H9 (cell line): ENCODE measurements at regions not wholly inside any gene's neighbourhood (a gene's known extent, or its start where the extent isn't known, plus 50 kb on each side); places are given as distances from the start of the nearest gene placed in this dataset.

Experiments
- DNase-seq: peaks from one replicate; pipeline ENCODE4 v3.0.0-alpha.2; 2017
- H2AFZ ChIP-seq: one replicate; pipeline ENCODE4 v1.6.1; 2013; ENCODE audit warnings: mild to moderate bottlenecking, low read length, control low read depth, moderate library complexity
- H2AK5ac ChIP-seq: 2 replicates; pipeline ENCODE4 v1.6.1; 2013; ENCODE audit warnings: low read length, control low read depth, mixed read lengths; ENCODE audit not compliant: insufficient read length
- H2BK120ac ChIP-seq: one replicate; pipeline ENCODE4 v1.6.1; 2013; ENCODE audit warnings: low read depth, mild to moderate bottlenecking, low read length, control low read depth, inconsistent platforms; ENCODE audit not compliant: poor library complexity, severe bottlenecking
- H2BK12ac ChIP-seq: 2 replicates; pipeline ENCODE4 v1.6.1; 2013; ENCODE audit warnings: low read length, control low read depth, mixed read lengths, low read depth; ENCODE audit not compliant: insufficient read length
- H2BK15ac ChIP-seq: 2 replicates; pipeline ENCODE4 v1.6.1; 2013; ENCODE audit warnings: low read depth, low read length, control low read depth
- H2BK20ac ChIP-seq: one replicate; pipeline ENCODE4 v1.6.1; 2013; ENCODE audit warnings: low read depth, mild to moderate bottlenecking, low read length, control low read depth, inconsistent platforms; ENCODE audit not compliant: poor library complexity, severe bottlenecking
- H2BK5ac ChIP-seq: 2 replicates; pipeline ENCODE4 v1.6.1; 2013; ENCODE audit warnings: low read length, control low read depth, mixed read lengths; ENCODE audit not compliant: insufficient read length
- H3K14ac ChIP-seq: 2 replicates; pipeline ENCODE4 v1.6.1; 2013; ENCODE audit warnings: low read length, control low read depth; ENCODE audit not compliant: insufficient read depth
- H3K18ac ChIP-seq: 2 replicates; pipeline ENCODE4 v1.6.1; 2013; ENCODE audit warnings: low read depth, mild to moderate bottlenecking, mixed read lengths, low read length, control low read depth; ENCODE audit not compliant: insufficient read length
- H3K23ac ChIP-seq: 2 replicates; pipeline ENCODE4 v1.6.1; 2013; ENCODE audit warnings: low read length, control low read depth, mixed read lengths, low read depth; ENCODE audit not compliant: insufficient read length
- H3K23me2 ChIP-seq: 2 replicates; pipeline ENCODE4 v1.6.1; 2013; ENCODE audit warnings: low read depth, mild to moderate bottlenecking, mixed read lengths, low read length, control low read depth; ENCODE audit not compliant: insufficient read length, poor library complexity, severe bottlenecking
- H3K27ac ChIP-seq: 2 replicates; pipeline ENCODE4 v1.5.1; 2013; ENCODE audit warnings: low read length, control low read depth, mixed read lengths, low read depth; ENCODE audit not compliant: insufficient read length
- H3K27me3 ChIP-seq: 2 replicates; pipeline ENCODE4 v1.6.1; 2013; ENCODE audit warnings: low read length, control low read depth, inconsistent platforms; ENCODE audit not compliant: insufficient read depth
- H3K4ac ChIP-seq: 2 replicates; pipeline ENCODE4 v1.6.1; 2013; ENCODE audit warnings: low read depth, mild to moderate bottlenecking, control low read depth, inconsistent platforms, low read length, moderate library complexity
- H3K4me1 ChIP-seq: 2 replicates; pipeline ENCODE4 v1.6.1; 2013; ENCODE audit warnings: low read length, control low read depth, inconsistent platforms; ENCODE audit not compliant: insufficient read depth
- H3K4me2 ChIP-seq: 2 replicates; pipeline ENCODE4 v1.6.1; 2013; ENCODE audit warnings: low read length, control low read depth, mixed read lengths; ENCODE audit not compliant: insufficient read length, insufficient read depth
- H3K56ac ChIP-seq: 2 replicates; pipeline ENCODE4 v1.6.1; 2013; ENCODE audit warnings: low read depth, mild to moderate bottlenecking, mixed read lengths, low read length, control low read depth; ENCODE audit not compliant: insufficient read length
- H3K79me1 ChIP-seq: 2 replicates; pipeline ENCODE4 v1.6.1; 2013; ENCODE audit warnings: low read depth, mild to moderate bottlenecking, moderate library complexity, low read length, control low read depth, inconsistent platforms; ENCODE audit not compliant: insufficient read depth, poor library complexity, severe bottlenecking
- H3K79me2 ChIP-seq: 2 replicates; pipeline ENCODE4 v1.6.1; 2013; ENCODE audit warnings: low read length, control low read depth, inconsistent platforms; ENCODE audit not compliant: insufficient read depth
- H3K9ac ChIP-seq: 2 replicates; pipeline ENCODE4 v1.6.1; 2013; ENCODE audit warnings: low read length, control low read depth, mixed read lengths; ENCODE audit not compliant: insufficient read length; ENCODE audit errors: extremely low read depth
- H3K9me3 ChIP-seq: one replicate; pipeline ENCODE4 v1.6.1; 2013; ENCODE audit warnings: low read depth, low read length, inconsistent platforms; ENCODE audit not compliant: control insufficient read depth
- H3T11ph ChIP-seq: one replicate; pipeline ENCODE4 v1.6.1; 2013; ENCODE audit warnings: mild to moderate bottlenecking, low read length, control low read depth, inconsistent platforms
- H4K20me1 ChIP-seq: one replicate; pipeline ENCODE4 v1.6.1; 2013; ENCODE audit not compliant: control insufficient read depth, insufficient read length, insufficient read depth
- H4K5ac ChIP-seq: 2 replicates; pipeline ENCODE4 v1.6.1; 2013; ENCODE audit warnings: low read depth, mild to moderate bottlenecking, mixed read lengths, low read length, control low read depth; ENCODE audit not compliant: insufficient read length
- H4K8ac ChIP-seq: replicated peaks from 2 replicates; pipeline ENCODE4 v1.6.1; 2013; ENCODE audit warnings: low read length, control low read depth, mixed read lengths, low read depth; ENCODE audit not compliant: insufficient read length
- H4K91ac ChIP-seq: 2 replicates; pipeline ENCODE4 v1.6.1; 2013; ENCODE audit warnings: low read depth, mild to moderate bottlenecking, moderate library complexity, mixed read lengths, low read length, control low read depth; ENCODE audit not compliant: insufficient read length
- H3K27ac Mint-ChIP-seq, 3 experiments: 2 replicates in 2 of 3; 3 replicates in 1 of 3; pipeline ENCODE4 v1.8.0; 2020 to 2021; ENCODE audit warnings: mixed read lengths in 3 of 3, mild to moderate bottlenecking in 1 of 3, moderate library complexity in 1 of 3
- H3K27me3 Mint-ChIP-seq: 2 replicates; pipeline ENCODE4 v1.8.0; 2021; ENCODE audit warnings: low read depth, mild to moderate bottlenecking, moderate library complexity, mixed read lengths
- H3K36me3 Mint-ChIP-seq, 3 experiments: 2 replicates in 2 of 3; 3 replicates in 1 of 3; pipeline ENCODE4 v1.8.0; 2020 to 2021; ENCODE audit warnings: low read depth in 3 of 3, mixed read lengths in 3 of 3; ENCODE audit not compliant: insufficient read depth in 1 of 3
- H3K4me1 Mint-ChIP-seq, 2 experiments: 2 replicates each; pipeline ENCODE4 v1.8.0; 2020; ENCODE audit warnings: mixed read lengths in 2 of 2
- H3K4me3 Mint-ChIP-seq, 2 experiments: 2 replicates in 1 of 2; 3 replicates in 1 of 2; pipeline ENCODE4 v1.8.0; 2020 to 2021; ENCODE audit warnings: mild to moderate bottlenecking in 2 of 2, mixed read lengths in 2 of 2, moderate library complexity in 1 of 2
- H3K9me3 Mint-ChIP-seq, 2 experiments: 2 replicates in 1 of 2; 3 replicates in 1 of 2; pipeline ENCODE4 v1.8.0; 2020; ENCODE audit warnings: mild to moderate bottlenecking in 2 of 2, mixed read lengths in 2 of 2, moderate library complexity in 1 of 2
- CTCF ChIP-seq: fragments of 200-600 bp; sonication (generic); conservative IDR thresholded peaks from 3 replicates; pipeline ENCODE4 v1.8.0; 2021; ENCODE audit warnings: antibody characterized with exemption, mild to moderate bottlenecking
- WGBS: extraction: QIAGEN DNeasy Blood & Tissue Kit; methylation state at CpG from one replicate; pipeline ENCODE4 v1.1.7; 2013; ENCODE audit warnings: missing lambda C conversion rate, low lambda C conversion rate, mixed read lengths; ENCODE audit not compliant: insufficient read length; ENCODE audit errors: extremely low coverage; 5-methylcytosine and 5-hydroxymethylcytosine counted together

GRCh38 chr3:106452096-106452495, 583.3 kb upstream of the CBLB start:
- H3K27ac ChIP-seq, result no peak overlapping the region
- no CpG with 5 or more reads among the region's 1 CpG for WGBS
- no peak overlapping the region for H2BK20ac ChIP-seq
- no peaks in the 10 kb centered on the region for H3K27me3 ChIP-seq
- H3K4ac ChIP-seq, result no peak overlapping the region
- no peak overlapping the region for H3K14ac ChIP-seq
- H3K9ac ChIP-seq, result no peak overlapping the region
- no peak for DNase-seq
- no peaks in the 10 kb centered on the region for H4K20me1 ChIP-seq
- H3K23me2 ChIP-seq, result no peaks in the 10 kb centered on the region
- H3K9me3 Mint-ChIP-seq, result peaks cover 7 to 8% of the 10 kb centered on the region in 2 experiments; a peak in 4 of 5 replicates
- H3K56ac ChIP-seq, result no peak overlapping the region
- H2AFZ ChIP-seq, result no peak overlapping the region
- no peak overlapping the region for H4K91ac ChIP-seq
- H2BK120ac ChIP-seq, result no peak overlapping the region
- H3K4me3 Mint-ChIP-seq, result no peak overlapping the region
- peaks cover 4 to 13% of the 10 kb centered on the region in 2 experiments for H3K4me1 Mint-ChIP-seq
- H3K4me2 ChIP-seq, result no peak overlapping the region
- H3K79me1 ChIP-seq, result no peaks in the 10 kb centered on the region
- H3K27me3 Mint-ChIP-seq, result no peaks in the 10 kb centered on the region
- H3K4me1 ChIP-seq, result 0 out of 2 replicates have a peak, but pooled peaks cover 3% of the 10 kb centered on the region
- H3K79me2 ChIP-seq, result no peaks in the 10 kb centered on the region
- no peak overlapping the region for H3K23ac ChIP-seq
- H3K36me3 Mint-ChIP-seq, result peaks cover 2 to 16% (median 9%) of the 10 kb centered on the region in 3 experiments; a peak in 6 of 7 replicates
- H3K27ac Mint-ChIP-seq, result peak overlapping the region in 1 of 3 experiments; percentile 84; a peak in 1 of 7 replicates
- H3K9me3 ChIP-seq, result no peaks in the 10 kb centered on the region
- H2BK5ac ChIP-seq, result no peak overlapping the region
- H3K18ac ChIP-seq, result no peak overlapping the region
- no peak overlapping the region for H4K8ac ChIP-seq
- no peak overlapping the region for H2BK12ac ChIP-seq
- TF ChIP-seq CTCF, result no peak
- H2BK15ac ChIP-seq, result no peak overlapping the region
- H2AK5ac ChIP-seq, result no peak overlapping the region
- no peak overlapping the region for H3T11ph ChIP-seq
- no peak overlapping the region for H4K5ac ChIP-seq
